GM18498 (cell line): ENCODE measurements at regions not wholly inside any gene's neighbourhood (a gene's known extent, or its start where the extent isn't known, plus 50 kb on each side); places are given as distances from the start of the nearest gene placed in this dataset.

Source experiments
- ATAC-seq: cut with Tn5 transposase; IDR thresholded peaks from one replicate; pipeline ENCODE4 v1.9.1; 2021; ENCODE audit warnings: mild to moderate bottlenecking, moderate library complexity; ENCODE audit not compliant: unreplicated experiment

DNA sequence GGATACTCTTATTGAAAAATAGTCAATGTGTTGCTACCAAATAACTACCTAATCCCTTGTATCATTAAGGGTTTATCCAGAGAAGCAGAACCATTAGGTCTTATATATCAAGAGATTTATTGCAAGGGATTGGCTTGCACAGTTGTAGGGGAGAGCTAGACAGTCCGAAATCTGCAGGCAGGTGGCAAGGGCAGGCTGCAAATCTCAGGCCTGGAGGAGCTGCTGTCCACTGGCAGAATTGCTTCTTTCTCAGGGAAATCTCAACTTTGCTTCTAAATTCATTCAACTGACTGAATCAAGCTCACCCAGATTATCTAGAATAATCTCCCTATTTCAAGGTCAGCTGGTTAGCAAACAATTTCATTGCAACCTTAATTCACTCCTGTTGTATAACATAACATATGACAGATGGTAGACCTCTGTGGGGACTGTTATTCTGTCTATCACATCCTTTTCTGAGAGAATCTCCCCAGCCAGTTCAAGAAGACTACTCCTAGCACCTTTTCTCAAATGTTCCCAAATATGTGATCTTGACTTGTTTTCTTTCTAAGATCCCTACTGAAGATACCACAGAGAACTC is 194.2 kb downstream of the NHLRC3 start:
- ATAC-seq = no peak

DNA sequence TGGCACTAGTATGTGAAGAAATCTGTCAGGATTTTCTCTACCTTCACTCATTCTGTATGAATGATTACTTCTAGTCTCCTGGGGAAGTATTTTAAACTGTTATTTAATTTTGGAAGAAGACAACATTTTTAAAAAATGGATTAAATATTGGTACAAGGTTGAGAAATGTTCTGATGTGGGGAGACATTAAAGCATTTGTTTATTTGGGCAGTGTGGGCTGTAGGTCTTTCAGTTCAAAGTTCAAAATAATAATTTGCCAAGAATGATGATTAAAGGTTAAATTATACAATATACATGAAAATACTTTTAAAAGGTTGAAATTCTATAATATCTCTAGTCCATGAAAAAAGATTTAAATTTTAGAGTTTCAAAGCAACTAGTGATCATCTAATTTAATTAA is 194.7 kb downstream of the NHLRC3 start:
- ATAC-seq = no peak

DNA sequence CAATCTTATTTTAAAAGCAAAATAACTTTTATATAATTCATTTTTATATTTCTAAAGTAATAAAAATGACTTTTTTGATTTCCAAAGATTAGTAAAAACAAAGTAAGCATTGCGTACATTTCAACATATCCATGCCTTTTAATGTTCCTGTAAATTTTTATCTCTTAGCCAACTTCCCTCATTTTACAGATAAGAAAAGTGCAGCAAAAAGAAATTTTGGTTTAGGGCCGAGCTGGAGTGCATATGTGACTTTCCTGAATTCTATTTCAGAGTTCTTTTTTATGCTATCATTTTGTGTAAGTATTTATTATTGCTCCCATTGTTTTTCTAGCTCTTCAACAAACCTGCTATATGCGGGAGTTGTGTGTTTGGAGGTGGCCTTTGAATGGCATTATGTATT is 195.3 kb downstream of the NHLRC3 start:
- ATAC-seq = no peak

DNA sequence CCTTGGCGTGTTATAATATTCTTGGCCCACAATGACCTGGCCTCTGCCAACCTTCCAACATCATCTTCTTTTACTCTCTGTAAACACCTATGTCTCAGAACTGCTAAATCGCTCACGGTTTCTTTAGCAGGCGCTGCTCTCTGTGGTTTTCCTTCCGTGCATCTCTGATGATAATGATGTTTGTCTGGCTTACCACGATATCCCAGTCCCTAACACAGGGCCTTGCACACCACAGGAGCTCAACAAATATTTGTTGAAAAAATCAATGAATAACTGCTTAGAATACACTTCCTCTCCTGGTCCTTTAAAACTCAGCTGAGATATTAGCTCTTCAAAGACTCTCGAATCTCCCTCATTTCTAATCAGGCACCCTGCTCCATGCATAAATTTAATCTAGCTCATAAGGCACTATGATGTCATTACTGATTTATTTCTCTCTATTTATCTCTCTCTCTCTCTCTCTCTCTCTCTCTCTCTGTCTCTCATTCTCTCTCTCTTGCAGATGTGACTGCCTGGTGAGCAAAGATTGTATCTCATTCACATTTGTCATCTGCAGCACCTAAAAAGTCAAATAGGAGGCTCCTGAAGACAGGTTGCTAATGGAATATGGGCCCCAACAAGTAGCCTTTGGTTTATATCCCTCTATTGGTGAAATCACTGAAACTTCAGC is 206.4 kb downstream of the NHLRC3 start:
- ATAC-seq = no peak

DNA sequence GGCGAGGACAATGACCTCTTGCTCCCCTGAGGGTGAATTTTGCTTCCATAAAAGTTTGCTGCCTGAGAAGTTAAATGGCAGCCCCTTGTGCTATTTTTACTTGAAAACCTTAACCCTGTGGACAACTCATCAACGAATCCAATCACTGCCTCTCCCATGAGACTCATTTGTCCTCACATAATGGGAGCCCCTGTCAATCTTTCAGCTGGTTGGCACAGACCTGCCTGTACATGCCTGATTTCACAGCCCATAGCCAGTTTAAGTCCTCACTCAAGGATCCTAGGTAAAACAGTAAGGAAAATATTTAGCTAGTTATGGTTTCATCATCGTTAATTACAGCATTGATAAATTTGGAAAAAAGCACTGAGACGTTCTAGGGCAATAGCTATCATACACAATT is 207.4 kb downstream of the NHLRC3 start:
- ATAC-seq = no peak

DNA sequence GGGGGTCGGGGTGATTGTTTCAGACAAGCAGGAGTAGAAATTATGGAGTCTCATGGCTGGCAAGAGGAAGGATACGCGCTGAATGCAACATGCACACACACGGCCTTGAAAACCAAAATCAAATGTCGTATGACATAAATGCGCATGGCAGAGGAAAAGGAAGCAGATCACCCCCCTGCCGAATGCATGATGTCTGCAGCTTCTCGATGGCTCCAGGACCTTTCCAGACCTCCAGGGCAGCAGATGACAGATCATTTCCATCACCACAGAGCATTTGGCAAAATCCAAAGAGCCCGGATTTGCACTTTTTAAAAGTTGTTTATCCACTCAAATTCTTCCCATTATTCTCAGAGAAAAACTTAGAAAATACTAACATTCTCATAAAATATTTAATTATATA is 211.7 kb downstream of the NHLRC3 start:
- ATAC-seq = no peak

DNA sequence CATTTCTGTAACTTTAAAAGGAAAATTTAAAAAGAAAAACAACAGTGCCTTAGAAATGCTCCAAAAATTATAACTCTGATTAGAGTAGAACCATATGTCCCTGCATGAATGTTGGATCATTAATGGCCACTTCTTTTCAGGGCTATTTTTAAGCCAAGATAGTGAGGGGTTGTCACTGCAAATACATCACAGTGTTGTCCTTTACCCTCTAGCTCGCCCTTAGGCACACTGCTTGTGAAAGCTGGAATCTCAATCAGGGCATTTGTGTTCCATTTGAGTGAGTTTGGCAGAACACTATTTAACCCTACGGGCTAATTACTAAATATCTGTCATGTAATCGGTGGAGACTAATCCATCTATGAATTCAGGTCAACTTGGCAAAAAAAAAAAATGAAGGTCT is 212.2 kb downstream of the NHLRC3 start:
- ATAC-seq = no peak

DNA sequence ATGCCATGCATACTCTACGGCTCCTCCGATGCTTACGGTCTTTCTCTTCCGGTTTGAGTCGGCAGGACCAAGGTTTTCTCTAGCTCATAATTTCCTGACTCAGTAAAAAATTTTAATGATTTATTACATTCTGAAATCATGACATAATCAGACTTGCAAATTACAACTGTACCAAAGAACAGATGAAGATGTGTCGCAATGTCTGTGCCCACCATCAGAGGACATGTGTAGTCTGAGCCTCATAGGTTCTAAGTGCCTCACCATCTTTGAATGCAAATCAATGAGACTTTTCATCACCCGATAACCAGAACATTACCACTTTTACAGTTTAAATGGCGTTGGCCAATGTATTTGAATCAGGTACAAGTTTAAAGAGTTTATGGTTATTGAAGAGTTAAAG is 213.1 kb downstream of the NHLRC3 start:
- ATAC-seq = no peak

DNA sequence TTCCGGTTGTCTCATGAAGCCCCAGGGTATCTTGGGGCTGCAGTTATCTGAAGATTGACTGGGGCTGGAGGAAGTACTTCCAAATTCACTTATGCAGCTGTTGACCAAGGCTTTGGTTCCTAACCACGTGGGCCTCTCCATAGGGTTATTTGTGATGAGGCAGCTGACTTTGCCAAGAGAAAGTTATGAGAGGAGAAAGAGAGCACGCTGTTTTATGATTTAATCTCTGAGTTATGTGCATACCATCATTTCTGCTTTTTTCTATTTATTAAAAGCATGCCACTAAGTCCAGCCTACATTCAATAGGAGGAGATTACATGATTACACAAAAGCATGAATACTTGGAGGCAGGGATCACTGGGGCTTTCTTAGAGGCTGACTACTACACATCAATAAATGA is 215.5 kb downstream of the NHLRC3 start:
- no peak for ATAC-seq

DNA sequence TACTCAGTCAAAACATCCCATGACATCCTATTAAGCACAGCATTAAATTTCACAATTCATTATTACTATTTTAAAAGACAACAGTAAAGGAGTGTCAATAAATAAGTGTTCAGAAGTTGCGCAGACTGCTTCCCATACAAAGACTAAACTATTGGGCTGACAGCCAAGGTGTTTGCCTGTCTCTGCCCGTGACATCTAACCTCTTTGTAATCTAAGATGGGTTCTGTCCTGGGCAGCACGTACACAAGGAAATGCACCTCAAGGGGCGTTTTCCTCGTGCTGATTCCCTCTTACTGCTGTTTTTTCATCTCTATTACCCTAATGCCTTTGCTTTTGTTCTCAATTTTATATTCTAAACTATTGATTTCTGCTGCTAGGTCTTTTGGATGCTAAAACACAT is 216.3 kb downstream of the NHLRC3 start:
- ATAC-seq = no peak

DNA sequence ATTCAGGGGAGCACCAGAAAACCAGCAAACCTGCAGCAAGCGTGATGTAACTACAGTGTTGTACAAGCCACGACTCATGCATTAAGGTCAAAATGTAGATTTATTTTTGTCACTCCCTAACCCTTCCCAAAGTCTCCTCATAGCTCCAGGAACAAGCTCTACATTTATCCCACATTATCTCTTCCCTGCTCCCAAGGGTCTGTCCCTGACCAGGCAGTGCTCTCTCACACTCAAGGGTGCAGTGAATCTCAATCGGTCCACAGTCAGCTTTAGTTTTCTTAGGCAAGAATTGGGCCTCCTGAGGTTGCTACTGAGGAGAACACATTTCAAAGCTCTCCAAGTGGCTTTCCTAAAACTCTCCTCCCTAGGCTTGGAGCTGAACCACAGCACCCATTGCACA is 219.4 kb downstream of the NHLRC3 start:
- ATAC-seq = no peak

DNA sequence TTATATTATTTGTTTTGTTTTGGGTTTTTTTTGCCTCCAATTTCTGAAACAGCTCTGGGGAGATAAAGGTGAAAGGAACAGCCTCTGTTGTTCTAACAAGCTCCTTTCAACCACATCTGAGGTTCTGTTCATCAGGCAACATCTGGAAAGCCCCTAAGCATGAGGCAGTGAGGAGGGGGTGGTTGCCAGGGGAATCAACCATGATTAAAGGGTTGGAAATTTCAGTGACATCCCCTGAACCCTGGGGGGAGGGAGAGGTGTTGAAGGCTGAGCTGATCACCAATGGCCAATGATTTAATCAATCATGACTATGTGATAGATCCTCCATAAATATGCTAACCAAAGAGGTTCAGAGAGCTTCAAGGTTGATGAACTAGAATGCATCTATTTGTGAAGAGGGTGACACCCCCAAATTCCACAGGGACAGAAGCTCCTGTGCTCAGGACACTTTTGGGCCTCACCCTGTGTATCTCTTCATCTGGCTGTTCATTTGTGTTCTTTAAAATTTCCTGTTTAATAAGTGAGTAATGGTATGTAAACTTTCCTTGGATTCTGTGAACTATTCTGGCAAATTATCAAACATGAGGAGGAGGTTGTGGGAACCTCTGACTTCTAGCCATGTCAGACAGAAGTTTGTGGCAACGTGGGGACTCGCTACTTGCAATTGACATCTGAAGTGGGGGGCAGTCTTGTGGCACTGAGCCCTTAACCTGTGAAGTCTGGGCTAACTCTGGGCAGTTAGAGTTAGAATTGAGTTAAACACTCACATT is 221.3 kb downstream of the NHLRC3 start:
- no peak for ATAC-seq

DNA sequence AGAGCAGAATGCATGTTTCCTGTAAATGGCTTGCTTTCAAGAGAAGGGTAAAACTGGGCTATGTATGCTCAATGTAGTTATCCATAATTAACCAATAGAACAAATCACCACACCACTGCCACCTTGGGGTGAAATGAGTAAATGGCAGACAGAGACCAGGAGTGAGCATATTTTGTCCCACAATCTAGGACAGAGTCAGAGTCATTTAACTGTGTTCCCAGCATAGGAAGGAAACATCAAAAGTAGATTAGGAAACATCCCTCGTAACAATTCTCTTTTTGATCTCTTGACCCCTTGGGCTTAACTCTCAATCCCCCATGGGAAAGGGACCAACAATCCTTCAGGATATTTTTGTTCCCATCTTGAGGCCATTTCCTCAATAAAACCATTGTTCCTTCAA is 224.8 kb downstream of the NHLRC3 start:
- peak; percentile 90 for ATAC-seq

DNA sequence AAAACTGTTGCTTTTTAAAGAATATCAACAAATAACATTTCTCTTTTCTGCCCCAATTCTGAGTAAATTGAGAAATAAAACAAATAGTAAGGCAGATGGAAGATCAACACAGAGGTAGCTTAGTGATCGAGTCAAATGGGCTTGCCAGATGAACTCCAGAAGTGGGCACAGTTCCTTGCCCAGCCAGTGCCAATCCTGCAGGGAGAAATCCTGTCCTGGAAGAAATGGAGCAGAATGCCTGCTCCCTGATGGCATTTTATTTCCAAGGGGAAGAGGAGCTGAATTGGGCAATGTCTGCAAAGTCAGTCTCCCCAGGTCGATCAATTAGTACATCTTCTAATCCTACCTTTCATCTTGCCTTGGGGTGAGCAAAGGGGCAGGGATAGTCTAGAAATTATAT is 225.3 kb downstream of the NHLRC3 start:
- ATAC-seq = no peak

DNA sequence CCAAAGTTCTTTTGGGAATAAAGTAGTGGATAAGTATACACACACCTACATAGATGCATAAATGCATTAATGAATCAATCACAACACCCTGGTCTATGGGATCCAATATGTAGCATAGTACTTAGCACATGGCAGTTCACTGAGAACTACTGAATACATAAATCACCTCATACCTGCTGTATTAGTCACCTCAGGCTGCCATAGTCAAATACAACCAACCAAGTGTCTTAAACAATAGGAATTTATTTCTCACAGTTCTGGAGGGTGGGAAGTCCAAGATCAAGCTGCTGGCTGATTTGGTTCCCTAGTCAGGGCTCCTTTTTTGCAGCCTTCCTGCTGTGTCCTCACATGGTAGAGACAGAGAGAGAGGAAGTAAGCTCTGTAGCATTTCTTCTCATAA is 228.2 kb downstream of the NHLRC3 start:
- no peak for ATAC-seq

DNA sequence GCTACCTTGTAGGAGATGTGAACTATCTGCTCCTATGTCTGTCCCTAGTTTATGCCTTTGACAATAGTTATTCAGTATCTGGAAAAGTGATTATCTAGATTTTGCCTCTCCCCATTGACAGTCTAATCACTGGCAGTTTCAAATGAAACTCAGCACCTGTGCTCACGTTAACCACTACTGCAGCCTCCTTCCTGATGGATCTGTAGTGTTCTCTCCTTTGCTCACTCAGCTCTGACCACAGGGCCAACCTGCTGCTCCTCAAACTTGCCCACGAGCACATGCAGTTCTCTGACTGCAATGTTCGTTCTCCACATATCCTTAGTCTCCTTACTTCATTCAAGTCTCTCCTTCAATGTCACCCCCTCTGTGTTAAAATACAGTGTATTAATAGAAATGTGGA is 230.1 kb downstream of the NHLRC3 start:
- ATAC-seq = no peak

DNA sequence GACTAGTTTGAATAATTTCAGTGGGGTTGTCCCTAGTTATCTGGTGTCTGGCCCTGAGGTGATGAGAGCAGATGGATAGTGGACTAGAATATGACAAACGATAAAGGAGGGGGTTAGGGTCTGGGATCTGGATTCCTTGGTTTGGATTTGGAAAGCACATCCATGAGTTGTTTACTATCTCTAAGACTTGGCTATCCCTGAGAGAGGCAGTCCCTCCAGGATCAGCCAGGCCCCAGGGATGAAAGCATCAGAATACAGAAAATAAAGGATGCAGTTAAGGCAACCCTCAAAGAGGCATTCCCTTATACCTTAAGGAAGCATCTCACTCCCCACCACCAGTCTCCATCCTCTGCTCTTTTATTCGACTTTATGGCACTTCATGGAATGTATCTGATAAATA is 230.7 kb downstream of the NHLRC3 start:
- ATAC-seq = no peak

DNA sequence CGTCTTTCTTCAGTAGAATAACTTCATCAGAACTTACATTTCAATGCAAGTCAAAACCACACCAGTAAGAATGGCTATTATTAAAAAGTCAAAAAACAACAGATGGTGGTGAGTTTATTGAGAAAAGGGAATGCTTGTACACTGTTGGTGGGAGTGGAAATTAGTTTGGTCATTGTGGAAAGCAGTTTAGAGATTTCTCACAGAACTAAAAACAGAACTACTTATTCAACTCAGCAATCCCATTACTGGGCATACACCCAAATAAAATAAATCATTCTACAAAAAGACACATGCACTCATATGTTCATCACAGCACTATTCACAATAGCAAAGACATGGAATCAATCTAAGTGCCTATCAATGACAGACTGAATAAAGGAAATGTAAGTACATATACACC is 231.2 kb downstream of the NHLRC3 start:
- ATAC-seq = no peak

DNA sequence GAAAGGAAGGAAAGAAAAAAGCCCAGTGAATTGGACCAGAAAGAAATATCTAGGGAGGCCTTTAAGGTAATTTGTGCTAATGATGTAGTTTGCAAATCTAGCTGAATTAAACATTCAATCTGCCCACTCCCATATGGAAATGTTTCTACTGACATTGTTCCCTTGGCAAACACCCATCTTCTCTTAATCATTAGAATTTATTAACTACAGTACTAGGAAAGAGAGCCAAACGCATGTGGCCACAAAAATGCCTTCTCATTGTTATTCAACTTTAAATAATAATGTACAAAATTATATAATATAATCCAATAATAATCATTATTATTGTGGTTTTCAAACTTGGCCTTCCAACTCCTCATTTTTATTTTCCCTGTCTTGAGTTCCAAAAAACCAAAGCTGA is 234.7 kb downstream of the NHLRC3 start:
- no peak for ATAC-seq

DNA sequence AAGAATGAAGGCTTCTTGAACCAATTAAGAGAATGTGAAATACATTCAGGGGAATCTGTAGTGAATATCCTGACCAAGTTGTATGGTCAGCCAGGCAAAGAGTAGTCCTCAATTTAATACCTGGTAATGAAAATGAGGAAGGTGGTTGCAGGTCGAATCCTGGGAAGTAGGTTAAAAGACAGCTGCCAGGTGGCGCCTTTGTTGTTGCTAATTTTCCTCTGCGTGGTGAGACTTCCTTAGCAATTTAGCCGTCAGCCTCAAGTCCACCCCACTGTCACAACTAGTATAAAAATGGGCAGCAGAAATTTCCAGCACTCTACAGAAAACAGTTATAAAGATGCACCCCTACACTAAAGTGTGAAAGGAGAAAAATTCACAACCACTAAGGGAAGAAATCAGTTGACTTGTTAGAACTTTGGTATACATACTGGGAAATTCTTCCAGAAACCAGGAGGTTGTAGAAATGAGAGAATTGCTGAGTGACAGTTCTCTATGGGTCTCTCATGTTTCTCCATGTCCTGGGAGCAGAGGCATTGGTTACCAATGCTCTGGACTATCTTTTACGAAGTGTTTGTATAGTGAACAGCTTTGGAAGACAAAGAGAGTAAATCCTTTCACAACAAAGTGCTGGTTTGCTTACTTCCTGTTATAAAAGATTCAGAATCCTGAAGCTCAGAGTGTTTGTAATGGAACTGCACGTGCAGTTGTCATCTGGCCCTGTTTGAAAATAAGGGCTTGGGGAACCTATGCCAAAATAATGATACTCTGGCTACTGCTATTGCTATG is 235.9 kb downstream of the NHLRC3 start:
- ATAC-seq = no peak

DNA sequence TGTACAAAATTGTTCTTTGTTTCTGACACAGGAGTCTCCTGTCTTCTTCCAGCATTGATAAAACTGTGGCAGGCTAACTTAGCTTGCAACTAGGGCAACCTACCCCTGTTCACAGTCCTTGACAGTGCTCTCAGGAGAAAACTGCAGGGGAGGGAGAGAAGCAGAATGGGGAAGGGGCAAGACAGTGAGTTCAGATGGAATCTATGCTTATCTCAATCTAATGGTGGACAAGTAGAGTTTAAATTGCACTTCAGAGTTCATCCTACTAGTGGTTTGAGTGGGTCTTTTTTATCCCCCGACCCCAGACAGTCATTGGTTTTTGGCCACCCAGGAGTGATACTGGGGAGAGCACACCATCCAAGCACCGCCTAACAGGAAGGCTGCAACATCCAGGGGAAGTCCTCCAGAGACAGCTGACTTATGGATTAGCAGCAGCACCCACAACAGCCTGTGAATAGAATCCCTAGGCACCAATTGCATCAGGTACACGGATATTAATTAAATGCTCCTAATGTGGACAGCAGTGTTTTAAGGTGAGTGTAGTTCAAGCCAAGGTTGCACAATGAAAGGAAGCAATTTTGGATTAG is 236.6 kb downstream of the NHLRC3 start:
- no peak for ATAC-seq
